SKM-1 (cell line): ENCODE measurements at regions not wholly inside any gene's neighbourhood (a gene's known extent, or its start where the extent isn't known, plus 50 kb on each side); places are given as distances from the start of the nearest gene placed in this dataset.

ENCODE experiments used
- DNase-seq: peaks from one replicate; lab custom pipeline; 2025; ENCODE audit not compliant: unreplicated experiment; lab: John Stamatoyannopoulos, UW

- DNase-seq: no peak
Observed at GRCh38 chr18:78309307-78309706, 670.3 kb upstream of the SALL3 start.

DNA sequence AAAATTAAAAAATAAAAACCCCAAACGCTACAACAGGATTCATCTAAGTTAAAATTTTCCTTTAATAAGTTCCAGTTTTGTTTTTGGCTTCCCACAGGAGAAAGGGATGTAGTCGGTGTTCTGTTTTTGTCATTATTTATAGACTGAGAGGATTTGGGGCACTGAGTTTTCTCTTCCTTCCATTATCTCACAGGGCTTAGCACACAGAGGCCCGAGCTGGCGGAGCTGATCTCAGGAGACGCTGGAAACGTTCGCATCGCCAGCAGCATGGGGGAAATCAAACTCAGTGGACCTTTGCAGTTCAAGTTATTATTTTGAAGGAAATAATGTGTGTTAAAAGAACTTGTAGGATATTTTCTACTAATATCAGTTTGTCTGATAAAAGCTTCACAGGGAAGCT lies 669.7 kb upstream of the SALL3 start:
- DNase-seq: no peak

DNA sequence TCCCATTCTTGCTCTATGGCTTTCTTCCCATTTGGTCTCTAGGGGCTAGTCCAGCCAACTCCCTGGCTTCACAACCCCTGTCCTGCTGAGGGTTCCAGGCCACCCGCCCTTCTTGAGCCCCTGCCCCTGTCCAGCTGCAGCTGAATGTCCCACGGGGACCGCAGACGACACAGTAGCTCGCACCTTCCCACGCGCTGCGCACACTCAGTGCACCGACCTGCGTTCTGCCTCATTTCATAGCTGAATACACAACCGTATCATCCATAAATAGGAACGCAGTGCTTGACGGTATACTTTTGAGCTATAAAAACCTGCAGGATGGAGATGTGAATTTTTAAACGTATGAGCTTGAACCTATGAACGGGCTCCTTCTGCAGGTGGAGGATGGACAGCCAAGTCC lies 660.4 kb upstream of the SALL3 start:
- no peak for DNase-seq

DNA sequence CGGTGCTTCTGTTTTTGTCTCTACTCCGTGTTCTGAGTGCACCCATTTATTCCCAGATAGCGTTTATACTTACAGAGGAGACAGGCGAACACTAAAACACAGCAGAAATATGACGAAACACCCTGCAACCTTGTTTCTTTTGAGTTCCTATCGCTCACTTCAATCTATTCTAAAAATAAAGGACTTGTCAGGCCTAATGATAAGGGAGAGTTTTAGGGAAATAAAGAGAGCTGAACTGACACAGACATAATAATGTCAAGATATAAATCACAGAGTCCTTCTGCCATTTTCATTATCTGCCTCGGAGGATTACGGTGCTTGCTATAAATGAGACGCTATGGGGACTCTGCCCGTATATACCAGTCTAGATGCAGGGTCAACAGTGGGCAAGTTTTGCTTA lies 659.7 kb upstream of the SALL3 start:
- DNase-seq: no peak

DNA sequence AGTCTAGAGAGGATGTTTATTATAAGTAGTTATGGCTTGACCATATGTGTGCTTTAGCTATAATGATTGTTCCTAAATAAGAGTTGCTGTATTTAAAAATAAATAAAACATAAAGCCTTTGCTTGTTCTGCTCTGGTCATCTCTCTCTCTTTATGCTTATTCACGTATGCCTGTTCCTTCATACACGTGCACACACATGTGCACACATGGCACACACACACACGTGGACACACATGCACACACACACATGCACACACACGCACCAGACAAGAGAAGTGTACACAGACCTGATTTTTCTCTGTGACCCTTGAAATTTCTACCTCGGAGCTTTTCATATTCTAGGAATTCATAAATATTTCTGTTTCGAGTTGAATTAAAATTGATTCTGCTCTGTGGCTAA lies 658.2 kb upstream of the SALL3 start:
- DNase-seq: no peak

DNA sequence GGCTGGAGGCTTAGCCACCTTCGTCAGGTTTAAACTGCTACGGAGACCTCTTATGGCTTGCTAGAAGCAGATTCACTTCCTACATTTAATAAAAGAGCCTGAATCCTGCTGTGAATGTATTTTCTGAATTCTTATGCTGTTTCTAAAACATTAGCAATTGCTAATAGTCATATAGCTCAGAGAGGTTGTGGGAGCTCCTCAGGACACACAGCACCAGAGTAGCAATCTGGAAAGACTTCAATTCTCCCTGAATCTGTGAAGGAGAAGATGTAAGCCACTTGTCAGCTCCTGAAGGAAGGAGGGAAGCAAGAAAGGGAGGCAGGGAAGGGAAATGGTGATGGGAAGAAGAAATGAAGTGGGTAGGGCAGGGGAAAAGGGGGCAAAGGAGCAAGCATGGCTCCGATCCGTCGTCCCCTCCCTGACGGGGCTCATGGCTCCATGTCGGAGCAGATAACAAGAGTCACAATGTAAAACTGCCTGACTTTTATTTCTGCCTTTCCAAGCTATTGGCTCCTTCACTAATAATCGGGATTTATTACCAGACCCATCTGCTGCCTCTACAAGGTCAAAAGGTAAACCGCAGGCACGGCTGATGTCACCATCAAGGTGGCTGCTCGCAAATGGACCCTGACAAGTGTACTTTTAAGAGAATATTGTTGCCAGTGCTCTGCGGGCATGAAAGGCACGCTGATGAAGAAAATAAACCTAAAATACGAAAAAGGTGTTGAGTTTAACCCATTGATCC lies 656.0 kb upstream of the SALL3 start:
- no peak for DNase-seq

GRCh38 chr18:78327643-78328042 lies 652.0 kb upstream of the SALL3 start:
- no peak for DNase-seq

DNA sequence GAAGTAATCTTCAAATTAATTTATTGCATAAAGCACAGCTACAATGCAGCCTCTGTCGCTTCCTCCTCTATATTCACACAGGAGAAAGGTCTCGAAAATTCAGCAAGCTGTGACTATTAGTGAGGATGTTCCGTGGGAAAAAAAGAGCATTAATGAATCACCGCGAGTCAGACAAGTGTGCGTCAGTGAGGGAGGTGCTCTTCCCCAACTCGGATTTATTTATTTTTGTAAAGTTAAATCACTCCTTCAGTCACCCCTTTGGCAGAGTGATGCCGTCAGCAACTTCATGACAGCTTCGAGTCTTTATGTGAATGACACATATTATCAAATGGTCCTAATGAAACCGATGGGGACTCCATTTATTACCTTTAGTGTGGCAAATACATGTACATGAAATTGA lies 648.9 kb upstream of the SALL3 start:
- DNase-seq: no peak

GRCh38 chr18:78352910-78353309 lies 626.7 kb upstream of the SALL3 start:
- no peak for DNase-seq

DNA sequence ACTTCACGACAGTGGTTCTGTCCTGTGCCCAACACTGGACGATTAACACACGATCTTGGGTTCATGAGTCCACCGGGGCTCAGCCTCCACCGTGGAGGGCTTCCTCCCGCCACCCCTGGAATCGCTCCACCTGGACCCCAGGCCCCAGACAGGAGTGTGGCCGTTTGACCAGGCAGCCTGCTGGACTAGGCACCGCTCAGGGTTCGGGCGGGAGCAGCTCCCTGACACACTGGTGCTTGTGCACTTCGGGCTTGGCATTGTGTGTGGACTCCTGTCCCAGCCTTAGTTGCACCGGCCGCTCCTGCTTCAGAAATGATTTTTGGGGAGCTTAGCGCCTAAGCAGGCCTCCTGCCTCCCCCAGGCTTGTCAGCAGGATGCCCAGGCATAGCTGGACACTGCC lies 617.4 kb upstream of the SALL3 start:
- no peak for DNase-seq

DNA sequence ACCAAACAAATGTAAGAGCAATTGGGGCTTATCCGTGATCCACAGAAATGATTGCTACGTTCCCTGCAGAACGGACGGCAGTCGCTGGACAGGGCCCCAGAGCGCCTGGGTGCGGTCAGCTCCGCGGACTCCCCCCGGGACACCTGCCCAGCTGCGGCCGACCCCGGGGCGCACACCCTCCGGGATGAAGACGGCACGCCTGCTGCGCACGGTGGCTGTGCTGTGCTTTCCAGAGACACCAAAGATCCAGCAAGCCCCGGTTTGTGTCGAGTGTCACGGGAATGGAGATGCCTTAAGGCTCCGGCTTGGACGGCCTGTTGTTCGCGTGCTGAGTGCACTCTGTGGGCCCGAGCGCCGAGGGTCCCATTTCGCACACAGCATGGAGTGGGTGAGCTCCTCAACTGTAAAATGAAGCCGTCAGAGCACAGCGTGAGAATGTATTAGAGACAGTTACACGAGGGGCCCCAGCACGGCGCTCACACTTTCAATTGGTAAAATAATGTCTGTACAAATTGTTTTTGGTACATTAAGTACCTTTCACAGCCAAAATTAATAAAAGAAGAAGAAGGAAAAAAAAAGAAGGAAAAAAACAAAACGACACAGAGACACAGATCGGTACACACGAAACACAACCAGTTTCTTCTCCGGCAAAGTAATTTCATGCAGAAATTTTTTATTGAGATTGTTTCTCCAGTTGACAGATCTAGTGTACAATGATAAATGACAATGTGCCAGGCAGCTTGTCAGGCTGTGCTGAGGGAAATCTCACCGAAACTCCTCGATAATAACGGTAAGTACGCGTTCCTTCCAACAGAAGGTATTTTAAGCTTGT lies 615.8 kb upstream of the SALL3 start:
- DNase-seq: no peak

- no peak for DNase-seq
Observed at GRCh38 chr18:78364388-78364960, 615.1 kb upstream of the SALL3 start.

DNA sequence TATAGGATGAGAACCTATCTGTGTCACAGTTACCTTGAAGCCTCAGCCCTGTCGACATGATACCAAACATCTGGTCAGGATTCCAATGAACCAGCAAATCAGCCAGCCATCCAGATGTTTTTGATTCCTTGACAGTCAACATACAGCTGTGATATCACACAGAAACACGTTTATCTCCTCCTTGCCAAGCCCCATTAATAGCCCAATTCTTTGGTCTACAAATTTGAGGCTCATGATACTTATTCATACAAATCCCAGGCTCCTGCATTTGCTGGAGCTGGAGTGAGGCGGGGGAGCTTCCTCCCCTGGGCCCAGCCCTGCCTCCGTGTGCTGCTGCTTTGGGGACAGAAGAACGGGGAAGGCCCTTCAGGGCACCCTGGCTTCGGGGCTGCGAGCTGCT lies 611.6 kb upstream of the SALL3 start:
- no peak for DNase-seq

GRCh38 chr18:78368726-78369125 lies 610.9 kb upstream of the SALL3 start:
- DNase-seq: no peak

DNA sequence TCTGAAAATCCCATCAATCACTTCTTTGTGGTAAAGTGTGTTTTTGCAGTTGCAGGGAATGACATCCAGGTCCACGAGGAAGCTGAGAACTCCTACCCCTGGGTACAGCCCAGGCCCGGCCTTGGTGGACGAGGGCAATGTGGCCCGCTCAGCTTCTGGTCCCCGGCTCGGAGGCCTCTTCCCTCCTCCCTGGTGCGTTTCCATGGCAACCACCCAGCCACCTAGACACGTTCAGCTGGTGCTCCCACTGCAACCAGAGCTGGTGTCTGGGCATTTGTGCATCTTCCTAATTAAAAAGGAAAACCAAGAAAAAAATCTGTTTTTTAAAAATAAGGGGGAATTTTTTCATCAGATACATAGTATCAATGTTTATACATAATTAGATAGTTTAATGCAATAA lies 603.6 kb upstream of the SALL3 start:
- no peak for DNase-seq

DNA sequence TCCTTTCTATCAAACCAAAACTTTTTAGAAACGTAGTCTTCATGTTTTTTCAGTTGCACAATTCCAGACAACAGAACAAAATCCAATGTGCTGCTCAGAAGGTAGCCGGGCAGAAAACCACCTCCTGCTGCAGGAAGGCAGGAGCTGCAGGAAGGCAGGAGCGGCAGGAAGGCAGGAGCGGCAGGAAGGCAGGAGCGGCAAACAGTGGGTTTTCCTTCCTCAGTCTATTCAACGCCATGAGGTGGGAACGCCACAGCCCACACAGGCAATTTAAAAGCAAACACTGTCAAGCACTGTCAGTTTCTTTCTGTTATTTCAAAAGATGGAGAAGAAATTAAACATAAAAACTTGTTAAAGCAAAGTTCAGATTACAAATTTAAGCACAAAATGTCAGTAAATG lies 601.2 kb upstream of the SALL3 start:
- DNase-seq: no peak

- no peak for DNase-seq
Observed at GRCh38 chr18:78378983-78379382, 600.6 kb upstream of the SALL3 start.

DNA sequence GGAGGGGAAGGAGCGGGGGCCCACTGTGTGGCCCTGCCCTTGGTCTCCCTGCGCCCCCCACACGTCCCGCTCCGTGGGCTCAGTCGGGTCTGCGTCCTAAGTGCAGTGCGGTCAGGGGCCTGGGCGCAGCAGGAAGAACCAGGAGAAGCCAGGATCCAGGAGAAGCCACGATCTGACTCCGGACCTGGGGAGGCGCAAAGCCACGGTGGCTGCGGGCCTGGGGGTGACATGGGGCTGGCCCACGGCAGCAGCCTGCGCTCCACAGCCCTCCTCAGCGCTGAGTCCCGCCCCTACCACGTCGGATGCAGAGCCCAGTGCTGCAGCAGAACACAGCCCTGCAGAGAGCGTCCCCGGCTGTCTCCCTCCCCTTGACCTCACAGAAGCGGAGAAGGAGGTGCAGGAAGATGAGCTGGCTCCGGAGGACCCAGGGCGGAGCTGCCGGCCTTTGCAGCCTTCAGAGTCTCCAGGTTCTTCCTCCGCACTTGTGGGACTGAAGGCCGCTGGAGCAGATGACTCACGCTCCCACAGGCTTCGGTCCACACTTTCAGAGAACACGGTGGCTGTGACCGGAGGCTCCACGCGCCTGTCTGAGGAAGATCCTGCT lies 589.2 kb upstream of the SALL3 start:
- DNase-seq: no peak

GRCh38 chr18:78390952-78391348 lies 588.7 kb upstream of the SALL3 start:
- no peak for DNase-seq

- DNase-seq: no peak
Observed at GRCh38 chr18:78393086-78393862, 586.3 kb upstream of the SALL3 start.

GRCh38 chr18:78396077-78396476 lies 583.5 kb upstream of the SALL3 start:
- DNase-seq: no peak
